MCF 10A (cell line): ENCODE measurements at regions not wholly inside any gene's neighbourhood (a gene's known extent, or its start where the extent isn't known, plus 50 kb on each side); places are given as distances from the start of the nearest gene placed in this dataset.

Source experiments
- BruUV-seq: library from RNA; stranded (reverse); fragments of 400-500 nt; replicated peaks from 2 replicates; lab custom pipeline; 2021; lab: Mats Ljungman, UMichigan
- CTCF ChIA-PET: fragments of 300-600 bp; sonication (Branson Sonifier 250); formaldehyde crosslinking; extraction: SDS; loops from one replicate; lab custom pipeline; 2021; ENCODE audit warnings: antibody characterized with exemption, inconsistent platforms; lab: Yijun Ruan, JAX
- POLR2A ChIA-PET: fragments of 300-600, 350-650 bp; sonication (Branson Sonifier 250); formaldehyde crosslinking; extraction: SDS; loops from one replicate; lab custom pipeline; 2020; ENCODE audit warnings: antibody characterized with exemption, inconsistent platforms; lab: Yijun Ruan, JAX
- DNase-seq: peaks from one replicate; pipeline ENCODE4 v3.0.0-alpha.2; 2018; ENCODE audit not compliant: unreplicated experiment
- H3K27ac Mint-ChIP-seq: one replicate; pipeline ENCODE4 v1.8.0; 2022; ENCODE audit warnings: mild to moderate bottlenecking, low read depth, mixed read lengths; ENCODE audit not compliant: unreplicated experiment
- H3K27me3 Mint-ChIP-seq: one replicate; pipeline ENCODE4 v1.8.0; 2022; ENCODE audit warnings: mixed read lengths; ENCODE audit not compliant: insufficient read depth, unreplicated experiment
- H3K36me3 Mint-ChIP-seq: one replicate; pipeline ENCODE4 v1.8.0; 2022; ENCODE audit warnings: mild to moderate bottlenecking, moderate library complexity, mixed read lengths; ENCODE audit not compliant: insufficient read depth, unreplicated experiment
- H3K4me1 Mint-ChIP-seq: one replicate; pipeline ENCODE4 v1.8.0; 2022; ENCODE audit warnings: mixed read lengths; ENCODE audit not compliant: insufficient read depth, unreplicated experiment
- H3K4me3 Mint-ChIP-seq: one replicate; pipeline ENCODE4 v1.8.0; 2022; ENCODE audit warnings: mild to moderate bottlenecking, moderate library complexity, mixed read lengths; ENCODE audit not compliant: unreplicated experiment
- H3K9me3 Mint-ChIP-seq: one replicate; pipeline ENCODE4 v1.8.0; 2022; ENCODE audit warnings: mixed read lengths; ENCODE audit not compliant: unreplicated experiment
- intact Hi-C: fragments of 100-400 bp; cut with micrococcal nuclease; formaldehyde crosslinking; loops from 2 replicates; pipeline ENCODE4 v1.14.1; 2022
- TF ChIP-seq, protein P1 (sequence below): fragments of 200-600 bp; IDR thresholded peaks from one replicate; pipeline ENCODE4 v1.8.0; 2022; ENCODE audit warnings: antibody characterized with exemption, mild to moderate bottlenecking; ENCODE audit not compliant: unreplicated experiment

DNA sequence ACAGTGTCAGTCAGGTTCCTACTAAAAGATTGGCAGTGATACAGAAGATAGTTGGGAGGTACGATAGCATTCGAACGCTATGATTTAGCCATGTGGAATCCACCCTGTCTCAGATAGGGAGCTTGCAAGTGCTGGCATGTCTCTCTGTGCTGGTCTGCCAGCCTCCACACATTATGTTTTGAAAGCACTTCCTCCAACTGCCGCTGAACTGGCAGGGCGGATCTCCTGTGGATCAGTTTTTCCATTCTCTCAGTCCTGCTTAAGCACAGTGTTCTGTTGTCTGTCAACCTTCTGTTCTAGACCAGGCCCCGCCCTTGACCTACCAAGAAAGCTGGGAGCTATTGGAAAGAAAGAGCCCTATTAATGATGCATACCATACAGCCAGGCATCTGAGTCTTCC is 65.5 kb upstream of the PALMD start:
- H3K36me3 Mint-ChIP-seq, result no peaks in the 10 kb centered on the region
- CTCF ChIA-PET, result interaction anchor here (0.6 to 3.3 kb wide), 14 partner anchors 9 to 831 kb away, joined by 3 to 14 read pairs (median 4); partner anchors contain the start of gene PALMD
- H3K27ac Mint-ChIP-seq, result peak overlapping the region; percentile 96
- peak overlapping the region; percentile 33 for H3K4me3 Mint-ChIP-seq
- DNase-seq, result peak; percentile 90
- POLR2A ChIA-PET, result interaction anchor here (0.6 to 5.7 kb wide), 21 partner anchors 9 to 126 kb away, joined by 3 to 73 read pairs (median 7); partner anchors contain the start of gene PALMD
- intact Hi-C loops, result loop anchor here (1.0 kb wide), 1 partner anchor 105 kb away; no protein-coding TSS in a partner anchor
- TF ChIP-seq, protein P1, sequence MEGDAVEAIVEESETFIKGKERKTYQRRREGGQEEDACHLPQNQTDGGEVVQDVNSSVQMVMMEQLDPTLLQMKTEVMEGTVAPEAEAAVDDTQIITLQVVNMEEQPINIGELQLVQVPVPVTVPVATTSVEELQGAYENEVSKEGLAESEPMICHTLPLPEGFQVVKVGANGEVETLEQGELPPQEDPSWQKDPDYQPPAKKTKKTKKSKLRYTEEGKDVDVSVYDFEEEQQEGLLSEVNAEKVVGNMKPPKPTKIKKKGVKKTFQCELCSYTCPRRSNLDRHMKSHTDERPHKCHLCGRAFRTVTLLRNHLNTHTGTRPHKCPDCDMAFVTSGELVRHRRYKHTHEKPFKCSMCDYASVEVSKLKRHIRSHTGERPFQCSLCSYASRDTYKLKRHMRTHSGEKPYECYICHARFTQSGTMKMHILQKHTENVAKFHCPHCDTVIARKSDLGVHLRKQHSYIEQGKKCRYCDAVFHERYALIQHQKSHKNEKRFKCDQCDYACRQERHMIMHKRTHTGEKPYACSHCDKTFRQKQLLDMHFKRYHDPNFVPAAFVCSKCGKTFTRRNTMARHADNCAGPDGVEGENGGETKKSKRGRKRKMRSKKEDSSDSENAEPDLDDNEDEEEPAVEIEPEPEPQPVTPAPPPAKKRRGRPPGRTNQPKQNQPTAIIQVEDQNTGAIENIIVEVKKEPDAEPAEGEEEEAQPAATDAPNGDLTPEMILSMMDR, result no peak
- no TSS peak for BruUV-seq
- H3K9me3 Mint-ChIP-seq, result peaks cover 13% of the 10 kb centered on the region
- H3K4me1 Mint-ChIP-seq, result peaks cover 20% of the 10 kb centered on the region
- no peaks in the 10 kb centered on the region for H3K27me3 Mint-ChIP-seq

- TF ChIP-seq, protein P1, result no peak
- Mint-ChIP-seq H3K27me3 (no peaks in the 10 kb centered on the region), H3K9me3 (peaks cover 1% of the 10 kb centered on the region), H3K4me3 (no peak overlapping the region), H3K36me3 (no peaks in the 10 kb centered on the region), H3K27ac (no peak overlapping the region), H3K4me1 (peaks cover 12% of the 10 kb centered on the region)
- intact Hi-C loops, result no loop called here
- CTCF ChIA-PET, result interaction anchor here (0.7 kb wide), 1 partner anchor 129 kb away, joined by 3 read pairs; no protein-coding TSS in a partner anchor
- POLR2A ChIA-PET, result no interaction called here
- no TSS peak for BruUV-seq
- DNase-seq, result no peak
These were observed 58.9 kb upstream of the PALMD start for GRCh38 chr1:99587008-99587407.

GRCh38 chr1:99589186-99589636 is 56.7 kb upstream of the PALMD start:
- BruUV-seq, result no TSS peak
- H3K9me3 Mint-ChIP-seq, result no peaks in the 10 kb centered on the region
- H3K4me3 Mint-ChIP-seq, result no peak overlapping the region
- no peaks in the 10 kb centered on the region for H3K27me3 Mint-ChIP-seq
- ChIA-PET POLR2A (no interaction called here), CTCF (interaction anchor here (0.6 to 1.3 kb wide), 4 partner anchors 8 to 98 kb away, joined by 3 to 4 read pairs (median 4); no protein-coding TSS in a partner anchor)
- TF ChIP-seq, protein P1, result no peak
- H3K27ac Mint-ChIP-seq, result no peak overlapping the region
- intact Hi-C loops, result no loop called here
- H3K36me3 Mint-ChIP-seq, result no peaks in the 10 kb centered on the region
- DNase-seq, result no peak
- peaks cover 12% of the 10 kb centered on the region for H3K4me1 Mint-ChIP-seq

GRCh38 chr1:99590578-99591209 is 55.2 kb upstream of the PALMD start:
- no peaks in the 10 kb centered on the region for H3K27me3 Mint-ChIP-seq
- peak; percentile 60 for DNase-seq
- BruUV-seq, result no TSS peak
- CTCF ChIA-PET, result interaction anchor here (0.5 to 0.8 kb wide), 2 partner anchors 238 to 1685 kb away, joined by 3 read pairs; no protein-coding TSS in a partner anchor
- intact Hi-C loops, result no loop called here
- POLR2A ChIA-PET, result no interaction called here
- peak overlapping the region; percentile 27 for H3K27ac Mint-ChIP-seq
- no peak overlapping the region for H3K4me3 Mint-ChIP-seq
- H3K36me3 Mint-ChIP-seq, result no peaks in the 10 kb centered on the region
- no peaks in the 10 kb centered on the region for H3K9me3 Mint-ChIP-seq
- peaks cover 12% of the 10 kb centered on the region for H3K4me1 Mint-ChIP-seq
- TF ChIP-seq, protein P1, result no peak
